Breast epithelium (tissue), 4 donors: ENCODE measurements at regions not wholly inside any gene's neighbourhood (a gene's known extent, or its start where the extent isn't known, plus 50 kb on each side); places are given as distances from the start of the nearest gene placed in this dataset.

Source experiments
- DNase-seq, 2 donors: peaks; one replicate each; pipeline ENCODE4 v3.0.0-alpha.2; 2019; ENCODE audit warnings: low spot score in 2 of 2
- H3K27ac ChIP-seq, 2 donors: fragments of 200-600 bp; sonication (generic) in 1 of 2; one replicate each; pipeline ENCODE4 v1.5.1; 2016 to 2019; ENCODE audit warnings: mild to moderate bottlenecking in 1 of 2
- H3K27me3 ChIP-seq, 2 donors: fragments of 200-600 bp; sonication (generic) in 1 of 2; one replicate each; pipeline versions ENCODE4 v1.5.1 to v1.6.0; 2017 to 2019; ENCODE audit warnings: control low read depth in 1 of 2, mild to moderate bottlenecking in 1 of 2
- H3K36me3 ChIP-seq: fragments of 200-600 bp; one replicate; pipeline ENCODE4 v1.5.1; 2019
- H3K4me1 ChIP-seq, 2 donors: fragments of 200-600 bp; sonication (generic); one replicate each; pipeline ENCODE4 v1.5.1; 2016 to 2019; ENCODE audit warnings: control low read depth in 1 of 2
- H3K4me3 ChIP-seq, 3 donors: fragments of 200-600 bp; sonication (generic); 1 replicate in 2 of 3; 2 replicates in 1 of 3; pipeline ENCODE4 v1.5.1; 2016 to 2019; ENCODE audit warnings: mild to moderate bottlenecking in 3 of 3, moderate library complexity in 2 of 3
- H3K9me3 ChIP-seq, 2 donors: fragments of 200-600 bp; sonication (generic) in 1 of 2; one replicate each; pipeline ENCODE4 v1.5.1; 2016 to 2019; ENCODE audit warnings: control low read depth in 1 of 2
- CTCF ChIP-seq, 3 donors: fragments of 450-650 bp; IDR thresholded peaks; one replicate each; pipeline ENCODE4 v1.5.1; 2016 to 2017; ENCODE audit warnings: antibody characterized with exemption in 3 of 3, mild to moderate bottlenecking in 3 of 3, moderate library complexity in 3 of 3
- POLR2A ChIP-seq: fragments of 450-650 bp; IDR thresholded peaks from one replicate; pipeline ENCODE4 v1.6.1; 2016; ENCODE audit warnings: antibody characterized with exemption, mild to moderate bottlenecking, moderate library complexity
- POLR2AphosphoS5 ChIP-seq, 3 donors: sonication (generic); formaldehyde crosslinking; IDR thresholded peaks; one replicate each; pipeline ENCODE4 v1.6.1; 2017; ENCODE audit warnings: antibody characterized with exemption in 3 of 3
- intact Hi-C: fragments of 100-400 bp; cut with DNase I; formaldehyde crosslinking; loops from one replicate; pipeline ENCODE4 v1.15.1; 2023; ENCODE audit warnings: low total_unique reads

DNA sequence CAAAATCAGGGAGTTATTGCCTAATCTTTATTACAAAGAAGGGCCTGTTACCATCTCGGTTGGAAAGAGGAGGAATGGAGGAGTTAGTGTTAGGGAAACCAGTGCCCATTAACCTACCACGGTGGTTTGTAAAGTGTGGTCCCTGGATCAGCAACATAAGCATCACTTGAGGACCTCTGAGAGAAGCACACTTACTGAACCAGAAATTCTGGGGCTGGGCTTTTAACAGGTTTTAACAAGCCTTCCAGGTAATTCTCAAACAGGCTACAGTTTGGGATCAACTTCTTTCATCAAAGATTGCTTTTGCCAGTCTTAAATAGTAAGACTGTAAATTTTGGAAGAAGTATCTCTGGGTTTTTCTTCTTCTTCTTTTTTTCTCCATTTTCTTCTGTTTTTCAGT, 329.5 kb upstream of the JAG1 start:
- Histone ChIP-seq H3K9me3 (no peaks in the 10 kb centered on the region), H3K27me3 (no peaks in the 10 kb centered on the region), H3K27ac (peak overlapping the region in 1 of 2 donors; percentile 39), H3K36me3 (no peaks in the 10 kb centered on the region), H3K4me1 (no peaks in the 10 kb centered on the region), H3K4me3 (no peak overlapping the region)
- intact Hi-C loops, result no loop called here
- DNase-seq, result no peak
- TF ChIP-seq CTCF (IDR thresholded peaks at IDR 0.05), result no peak
- no peak for TF ChIP-seq POLR2A
- TF ChIP-seq POLR2AphosphoS5 (IDR thresholded peaks at IDR 0.05), result no peak

DNA sequence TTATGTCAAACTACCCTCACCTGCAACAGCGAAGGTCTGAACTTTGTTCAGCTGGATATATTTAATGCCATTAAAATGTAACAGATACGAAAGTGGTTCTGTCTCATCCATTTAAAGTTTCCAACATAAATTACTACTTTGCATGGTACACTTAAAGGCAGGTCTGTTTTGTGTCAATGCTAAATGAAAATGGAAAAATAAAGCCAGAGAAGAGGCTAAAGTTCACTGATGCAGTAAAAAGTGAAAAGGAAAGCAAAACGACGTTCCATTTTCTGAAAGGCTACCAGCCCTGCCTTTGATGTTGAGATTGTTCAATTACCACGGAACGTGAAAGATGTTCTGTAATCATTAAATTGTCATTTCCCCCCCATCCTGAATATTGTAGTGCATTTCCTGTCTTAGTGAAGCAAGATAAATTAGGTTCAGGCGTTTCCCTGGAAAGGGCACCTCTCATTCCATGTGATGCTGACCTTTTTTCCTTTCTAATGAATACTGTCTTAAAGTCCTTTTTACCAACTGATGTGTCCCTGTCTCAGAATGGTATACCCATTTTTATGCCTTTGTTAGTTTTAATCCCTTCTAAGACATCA, 334.7 kb upstream of the JAG1 start:
- no peak for DNase-seq
- no peak overlapping the region for H3K4me3 ChIP-seq
- H3K9me3 ChIP-seq, result no peaks in the 10 kb centered on the region
- intact Hi-C loops, result no loop called here
- H3K36me3 ChIP-seq, result no peaks in the 10 kb centered on the region
- no peak overlapping the region for H3K27ac ChIP-seq
- no peaks in the 10 kb centered on the region for H3K27me3 ChIP-seq
- H3K4me1 ChIP-seq, result no peaks in the 10 kb centered on the region
- TF ChIP-seq POLR2A (no peak), POLR2AphosphoS5 (IDR thresholded peaks at IDR 0.05) (no peak), CTCF (IDR thresholded peaks at IDR 0.05) (no peak)

DNA sequence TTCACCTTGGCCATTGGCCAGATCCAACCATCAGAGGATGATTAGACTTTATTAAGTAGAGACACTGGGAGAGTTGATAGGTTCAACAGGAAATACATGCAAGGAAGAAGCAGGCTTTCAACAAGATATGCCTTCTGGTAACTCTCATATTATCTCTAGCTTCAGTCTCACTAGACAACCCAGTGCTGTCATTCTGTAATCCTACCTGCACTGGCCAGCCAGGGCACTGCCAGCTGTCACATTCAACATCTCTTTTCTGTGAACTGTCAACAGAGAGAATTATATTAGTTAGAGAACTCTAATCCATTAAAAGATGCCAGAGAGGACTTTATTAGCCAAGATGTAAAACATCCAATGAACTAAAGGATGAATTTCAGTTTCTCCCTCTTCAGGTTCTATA, 337.9 kb upstream of the JAG1 start:
- H3K9me3 ChIP-seq, result no peaks in the 10 kb centered on the region
- H3K27ac ChIP-seq, result no peak overlapping the region
- H3K36me3 ChIP-seq, result no peaks in the 10 kb centered on the region
- TF ChIP-seq POLR2AphosphoS5 (IDR thresholded peaks at IDR 0.05) (no peak), POLR2A (no peak), CTCF (IDR thresholded peaks at IDR 0.05) (no peak)
- no peaks in the 10 kb centered on the region for H3K4me1 ChIP-seq
- intact Hi-C loops, result no loop called here
- DNase-seq, result no peak
- H3K27me3 ChIP-seq, result no peaks in the 10 kb centered on the region
- no peak overlapping the region for H3K4me3 ChIP-seq

DNA sequence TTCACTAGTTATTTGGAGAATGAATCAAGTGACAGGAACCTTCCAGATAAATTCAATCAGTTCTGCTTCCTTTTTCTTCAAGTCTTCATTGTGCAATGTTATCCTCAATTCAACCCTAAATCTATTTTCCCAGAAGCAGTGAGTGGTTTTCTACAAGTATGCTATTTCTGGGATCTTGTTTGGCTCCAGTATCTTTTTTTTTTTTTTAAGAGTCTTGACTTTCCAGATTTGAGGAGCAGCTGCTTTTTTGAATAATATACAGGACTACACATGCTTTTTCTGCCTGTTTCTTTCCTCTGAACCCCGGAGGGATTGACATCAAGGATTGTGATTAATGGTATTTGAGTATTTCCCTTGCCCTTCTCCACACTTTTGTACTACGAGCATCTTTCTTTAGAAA, 339.2 kb upstream of the JAG1 start:
- no peak overlapping the region for H3K4me3 ChIP-seq
- no peaks in the 10 kb centered on the region for H3K36me3 ChIP-seq
- TF ChIP-seq POLR2A (no peak), POLR2AphosphoS5 (IDR thresholded peaks at IDR 0.05) (no peak), CTCF (IDR thresholded peaks at IDR 0.05) (no peak)
- no peaks in the 10 kb centered on the region for H3K27me3 ChIP-seq
- H3K27ac ChIP-seq, result peak overlapping the region; percentile 41 to 62
- no peaks in the 10 kb centered on the region for H3K4me1 ChIP-seq
- no peak for DNase-seq
- no peaks in the 10 kb centered on the region for H3K9me3 ChIP-seq
- intact Hi-C loops, result no loop called here

DNA sequence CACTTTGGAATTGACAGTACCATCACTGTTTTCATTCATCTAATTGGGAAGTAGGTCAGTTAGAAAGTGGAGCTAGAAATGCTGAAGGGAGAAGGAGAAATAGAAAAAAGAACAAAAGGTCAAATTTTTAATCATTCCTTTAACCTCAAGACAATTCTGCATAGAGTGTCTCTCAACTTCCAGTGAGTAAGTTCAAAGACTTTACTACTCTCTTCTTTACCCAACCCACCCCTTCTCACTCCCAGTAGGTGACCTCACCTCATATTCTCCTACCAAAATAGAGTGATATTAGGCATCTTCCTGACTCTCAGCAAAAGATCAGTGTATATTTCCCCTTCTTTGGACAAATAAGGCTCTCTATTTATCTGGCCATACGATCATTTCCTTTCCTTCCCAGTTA, 340.0 kb upstream of the JAG1 start:
- peak overlapping the region; percentile 41 to 58 for H3K27ac ChIP-seq
- no peak for TF ChIP-seq CTCF (IDR thresholded peaks at IDR 0.05)
- no peak for TF ChIP-seq POLR2A
- no peaks in the 10 kb centered on the region for H3K36me3 ChIP-seq
- H3K27me3 ChIP-seq, result no peaks in the 10 kb centered on the region
- no peak overlapping the region for H3K4me3 ChIP-seq
- DNase-seq, result no peak
- no peaks in the 10 kb centered on the region for H3K9me3 ChIP-seq
- intact Hi-C loops, result no loop called here
- H3K4me1 ChIP-seq, result no peaks in the 10 kb centered on the region
